ENCODE measurements at regions not wholly inside any gene's neighbourhood (a gene's known extent, or its start where the extent isn't known, plus 50 kb on each side); places are given as distances from the start of the nearest gene placed in this dataset.

- H3K4me3 ChIP-seq (ENCODE audit: low read depth in 1 of 3, low read length in 3 of 3) = no peak overlapping the region
- H3K9me3 ChIP-seq (ENCODE audit: control insufficient read depth in 4 of 4, low read length in 3 of 4) = no peaks in the 10 kb centered on the region
- no peak for DNase-seq (ENCODE audit: low spot score)
- no peak overlapping the region for H3K27ac ChIP-seq (ENCODE audit: low read depth in 1 of 2, low read length in 2 of 2)
- H3K4me1 ChIP-seq (ENCODE audit: control insufficient read depth in 4 of 4, insufficient read depth in 4 of 4, low read length in 3 of 4) = no peaks in the 10 kb centered on the region
- no peaks in the 10 kb centered on the region for H3K27me3 ChIP-seq (ENCODE audit: control insufficient read depth in 4 of 4, insufficient read depth in 4 of 4, low read length in 3 of 4)
- TF ChIP-seq FOXA1 (IDR thresholded peaks at IDR 0.05) = no peak
- no peak for TF ChIP-seq TAF1 (conservative IDR thresholded peaks at IDR 0.05)
- TF ChIP-seq, protein P1, sequence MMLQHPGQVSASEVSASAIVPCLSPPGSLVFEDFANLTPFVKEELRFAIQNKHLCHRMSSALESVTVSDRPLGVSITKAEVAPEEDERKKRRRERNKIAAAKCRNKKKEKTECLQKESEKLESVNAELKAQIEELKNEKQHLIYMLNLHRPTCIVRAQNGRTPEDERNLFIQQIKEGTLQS (IDR thresholded peaks at IDR 0.05) = no peak
- TF ChIP-seq GABPA (IDR thresholded peaks at IDR 0.05 in 1 of 2, conservative IDR thresholded peaks at IDR 0.05 in 1 of 2) = no peak
- H3K36me3 ChIP-seq (ENCODE audit: control insufficient read depth in 4 of 4, insufficient read depth in 3 of 4, low read depth in 1 of 4, low read length in 3 of 4) = no peaks in the 10 kb centered on the region
- WGBS = 21% methylated on average over 3 of the region's 3 CpGs
- H3K9ac ChIP-seq (ENCODE audit: low read depth in 1 of 2, low read length in 2 of 2) = no peak overlapping the region
Measured at GRCh38 chr10:10663622-10664021, 354.1 kb upstream of the CELF2 start.

DNA sequence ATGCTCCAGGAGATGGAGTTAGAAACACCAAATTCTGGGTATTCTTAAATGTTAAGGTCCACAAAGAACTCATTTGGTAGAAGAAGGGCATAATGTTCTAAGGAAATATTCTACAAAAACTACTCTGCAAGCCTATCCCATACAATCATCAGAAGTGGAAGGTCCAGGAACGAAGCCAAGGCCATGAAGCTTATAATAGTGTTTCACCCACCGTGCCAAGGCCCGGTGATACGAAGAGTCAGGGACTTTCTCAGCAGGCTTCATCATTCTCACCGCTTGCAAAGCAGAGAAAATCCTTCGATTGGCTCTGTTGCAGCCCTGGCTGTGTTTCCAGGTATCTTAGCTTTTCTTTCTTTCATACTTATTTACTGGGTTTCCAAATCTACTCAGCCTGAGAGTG, 351.9 kb upstream of the CELF2 start:
- Histone ChIP-seq H3K27me3 (ENCODE audit: control insufficient read depth in 4 of 4, insufficient read depth in 4 of 4, low read length in 3 of 4) (no peaks in the 10 kb centered on the region), H3K4me3 (ENCODE audit: low read depth in 1 of 3, low read length in 3 of 3) (no peak overlapping the region), H3K36me3 (ENCODE audit: control insufficient read depth in 4 of 4, insufficient read depth in 3 of 4, low read depth in 1 of 4, low read length in 3 of 4) (no peaks in the 10 kb centered on the region), H3K4me1 (ENCODE audit: control insufficient read depth in 4 of 4, insufficient read depth in 4 of 4, low read length in 3 of 4) (no peaks in the 10 kb centered on the region), H3K27ac (ENCODE audit: low read depth in 1 of 2, low read length in 2 of 2) (no peak overlapping the region), H3K9ac (ENCODE audit: low read depth in 1 of 2, low read length in 2 of 2) (no peak overlapping the region), H3K9me3 (ENCODE audit: control insufficient read depth in 4 of 4, low read length in 3 of 4) (no peaks in the 10 kb centered on the region)
- TF ChIP-seq EGR1 (IDR thresholded peaks at IDR 0.05; ENCODE audit: low read depth in 2 of 2) (no peak), ZBTB33 (IDR thresholded peaks at IDR 0.05) (no peak), YY1 (IDR thresholded peaks at IDR 0.05) (no peak), RAD21 (IDR thresholded peaks at IDR 0.05) (no peak), RXRA (IDR thresholded peaks at IDR 0.05) (no peak), REST (IDR thresholded peaks at IDR 0.05) (no peak), FOXA1 (IDR thresholded peaks at IDR 0.05) (no peak)
- TF ChIP-seq, protein P2, sequence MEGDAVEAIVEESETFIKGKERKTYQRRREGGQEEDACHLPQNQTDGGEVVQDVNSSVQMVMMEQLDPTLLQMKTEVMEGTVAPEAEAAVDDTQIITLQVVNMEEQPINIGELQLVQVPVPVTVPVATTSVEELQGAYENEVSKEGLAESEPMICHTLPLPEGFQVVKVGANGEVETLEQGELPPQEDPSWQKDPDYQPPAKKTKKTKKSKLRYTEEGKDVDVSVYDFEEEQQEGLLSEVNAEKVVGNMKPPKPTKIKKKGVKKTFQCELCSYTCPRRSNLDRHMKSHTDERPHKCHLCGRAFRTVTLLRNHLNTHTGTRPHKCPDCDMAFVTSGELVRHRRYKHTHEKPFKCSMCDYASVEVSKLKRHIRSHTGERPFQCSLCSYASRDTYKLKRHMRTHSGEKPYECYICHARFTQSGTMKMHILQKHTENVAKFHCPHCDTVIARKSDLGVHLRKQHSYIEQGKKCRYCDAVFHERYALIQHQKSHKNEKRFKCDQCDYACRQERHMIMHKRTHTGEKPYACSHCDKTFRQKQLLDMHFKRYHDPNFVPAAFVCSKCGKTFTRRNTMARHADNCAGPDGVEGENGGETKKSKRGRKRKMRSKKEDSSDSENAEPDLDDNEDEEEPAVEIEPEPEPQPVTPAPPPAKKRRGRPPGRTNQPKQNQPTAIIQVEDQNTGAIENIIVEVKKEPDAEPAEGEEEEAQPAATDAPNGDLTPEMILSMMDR (IDR thresholded peaks at IDR 0.05; ENCODE audit: low read depth, low read length, missing input control) = no peak
- TF ChIP-seq, protein P3, sequence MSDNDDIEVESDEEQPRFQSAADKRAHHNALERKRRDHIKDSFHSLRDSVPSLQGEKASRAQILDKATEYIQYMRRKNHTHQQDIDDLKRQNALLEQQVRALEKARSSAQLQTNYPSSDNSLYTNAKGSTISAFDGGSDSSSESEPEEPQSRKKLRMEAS (IDR thresholded peaks at IDR 0.05) = no peak
- TF ChIP-seq, protein P1 (IDR thresholded peaks at IDR 0.05) = no peak
- no peak for DNase-seq (ENCODE audit: low spot score)
- WGBS = 83% methylated on average over 6 of the region's 6 CpGs
